ENCODE measurements at regions not wholly inside any gene's neighbourhood (a gene's known extent, or its start where the extent isn't known, plus 50 kb on each side); places are given as distances from the start of the nearest gene placed in this dataset.

DNA sequence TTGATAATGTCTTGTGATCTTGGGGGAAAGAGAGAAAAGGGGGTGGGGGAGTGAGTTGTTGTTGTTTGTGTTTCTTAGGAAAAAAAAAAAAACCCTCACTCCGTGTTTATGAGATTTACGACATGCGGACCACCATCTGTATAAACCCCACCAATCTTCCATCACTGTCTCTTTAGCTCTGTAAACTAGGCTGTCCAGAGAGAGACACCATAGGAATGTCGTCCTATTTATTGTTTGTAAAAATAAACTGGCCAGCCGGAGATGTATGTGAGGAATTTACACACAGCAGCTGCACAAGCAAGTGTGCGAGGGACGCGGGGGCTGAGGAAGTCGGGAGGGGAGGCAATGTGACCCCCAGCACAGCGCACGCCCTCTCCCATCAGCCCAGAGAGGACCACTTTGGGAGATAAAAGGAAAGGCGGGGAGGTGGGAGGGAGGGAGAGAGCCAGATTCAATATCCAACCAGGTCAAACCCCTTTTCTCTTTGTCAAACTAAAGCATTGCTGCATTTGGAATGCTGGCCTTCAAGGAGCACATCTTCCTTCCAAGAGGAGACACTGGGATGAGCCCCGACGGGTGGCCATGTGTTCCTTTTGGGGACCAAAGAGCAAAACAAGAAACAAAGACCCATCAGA is 136.2 kb upstream of the SALL1 start:
- no peaks in the 10 kb centered on the region for H3K9me2 ChIP-seq (replicated peaks; ENCODE audit: low read depth, low read length)
- no peaks in the 10 kb centered on the region for H3F3A ChIP-seq (ENCODE audit: low read depth)
- H4K20me1 ChIP-seq (ENCODE audit: insufficient read depth, low read length, poor library complexity, severe bottlenecking): no peaks in the 10 kb centered on the region
- no peak overlapping the region for H3K4me3 ChIP-seq (ENCODE audit: low read length, poor library complexity, severe bottlenecking)
- H3K4me2 ChIP-seq (ENCODE audit: low read depth, low read length, poor library complexity, severe bottlenecking): no peak overlapping the region
- no peaks in the 10 kb centered on the region for H3K27me3 ChIP-seq (ENCODE audit: insufficient read depth, low read length, poor library complexity, severe bottlenecking)
- no peaks in the 10 kb centered on the region for H3K79me2 ChIP-seq (ENCODE audit: insufficient read depth, low read length)
- H2AFZ ChIP-seq (ENCODE audit: low read length): no peak overlapping the region
- TF ChIP-seq EZH2phosphoT487 (IDR thresholded peaks at IDR 0.05; ENCODE audit: borderline replicate concordance): no peak
- TF ChIP-seq, protein P1, sequence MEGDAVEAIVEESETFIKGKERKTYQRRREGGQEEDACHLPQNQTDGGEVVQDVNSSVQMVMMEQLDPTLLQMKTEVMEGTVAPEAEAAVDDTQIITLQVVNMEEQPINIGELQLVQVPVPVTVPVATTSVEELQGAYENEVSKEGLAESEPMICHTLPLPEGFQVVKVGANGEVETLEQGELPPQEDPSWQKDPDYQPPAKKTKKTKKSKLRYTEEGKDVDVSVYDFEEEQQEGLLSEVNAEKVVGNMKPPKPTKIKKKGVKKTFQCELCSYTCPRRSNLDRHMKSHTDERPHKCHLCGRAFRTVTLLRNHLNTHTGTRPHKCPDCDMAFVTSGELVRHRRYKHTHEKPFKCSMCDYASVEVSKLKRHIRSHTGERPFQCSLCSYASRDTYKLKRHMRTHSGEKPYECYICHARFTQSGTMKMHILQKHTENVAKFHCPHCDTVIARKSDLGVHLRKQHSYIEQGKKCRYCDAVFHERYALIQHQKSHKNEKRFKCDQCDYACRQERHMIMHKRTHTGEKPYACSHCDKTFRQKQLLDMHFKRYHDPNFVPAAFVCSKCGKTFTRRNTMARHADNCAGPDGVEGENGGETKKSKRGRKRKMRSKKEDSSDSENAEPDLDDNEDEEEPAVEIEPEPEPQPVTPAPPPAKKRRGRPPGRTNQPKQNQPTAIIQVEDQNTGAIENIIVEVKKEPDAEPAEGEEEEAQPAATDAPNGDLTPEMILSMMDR (conservative IDR thresholded peaks at IDR 0.05; ENCODE audit: low read length): no peak
- H3K9ac ChIP-seq (ENCODE audit: low read depth, low read length, poor library complexity, severe bottlenecking): no peak overlapping the region
- H3K9me3 ChIP-seq (ENCODE audit: insufficient read depth, low read depth, low read length): 0 out of 2 replicates have a peak, but pooled peaks cover 7% of the 10 kb centered on the region
- H3K36me3 ChIP-seq (ENCODE audit: insufficient read depth, low read length): no peaks in the 10 kb centered on the region
- no peaks in the 10 kb centered on the region for H3K4me1 ChIP-seq (ENCODE audit: insufficient read depth, low read length, poor library complexity, severe bottlenecking)

DNA sequence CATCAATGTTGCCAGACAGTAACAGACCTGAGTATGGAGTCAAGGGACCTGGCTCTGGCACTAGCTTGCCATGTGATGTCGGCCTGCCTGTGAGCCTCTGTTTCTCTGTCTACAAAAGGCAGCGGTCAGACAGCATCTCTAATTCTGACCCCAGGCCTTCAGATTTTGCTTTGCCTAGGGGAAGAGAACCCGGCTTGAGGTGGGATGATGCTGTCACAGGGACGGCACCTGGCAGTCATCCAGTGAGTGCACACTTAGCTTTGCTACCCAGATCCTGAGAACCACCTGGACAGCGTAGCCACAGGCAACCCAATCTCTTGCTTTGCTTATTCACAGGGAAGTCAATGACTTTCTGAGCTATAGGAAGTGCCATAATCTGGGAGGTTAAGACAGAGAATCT is 135.2 kb upstream of the SALL1 start:
- TF ChIP-seq, protein P1 (conservative IDR thresholded peaks at IDR 0.05; ENCODE audit: low read length): no peak
- TF ChIP-seq EZH2phosphoT487 (IDR thresholded peaks at IDR 0.05; ENCODE audit: borderline replicate concordance): no peak
- Histone ChIP-seq H3K27me3 (ENCODE audit: insufficient read depth, low read length, poor library complexity, severe bottlenecking) (no peaks in the 10 kb centered on the region), H3K4me3 (ENCODE audit: low read length, poor library complexity, severe bottlenecking) (no peak overlapping the region)

DNA sequence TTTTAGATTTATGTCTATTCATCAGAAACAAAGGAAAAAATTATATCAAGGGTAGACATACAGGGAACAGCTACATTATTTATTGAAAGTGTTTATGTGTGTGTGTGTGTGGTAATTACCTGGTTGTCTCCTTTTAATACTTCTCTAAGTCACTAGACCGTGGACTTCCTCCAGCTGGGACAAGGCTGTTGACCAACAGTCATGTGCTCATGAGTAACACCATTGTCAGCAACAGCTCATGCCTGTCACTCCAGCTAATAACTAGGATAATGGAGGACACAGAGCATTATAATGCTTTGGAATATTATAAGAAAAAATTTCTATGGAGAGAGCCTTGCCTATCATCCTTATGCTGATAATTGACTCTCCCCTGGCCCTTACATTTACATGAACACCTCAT is 125.3 kb upstream of the SALL1 start:
- TF ChIP-seq, protein P1 (conservative IDR thresholded peaks at IDR 0.05; ENCODE audit: low read length): no peak
- no peak for TF ChIP-seq EZH2phosphoT487 (IDR thresholded peaks at IDR 0.05; ENCODE audit: borderline replicate concordance)
- H3K27me3 ChIP-seq (ENCODE audit: insufficient read depth, low read length, poor library complexity, severe bottlenecking): no peaks in the 10 kb centered on the region
- no peaks in the 10 kb centered on the region for H3K4me1 ChIP-seq (ENCODE audit: insufficient read depth, low read length, poor library complexity, severe bottlenecking)
- H3K79me2 ChIP-seq (ENCODE audit: insufficient read depth, low read length): no peaks in the 10 kb centered on the region
- no peaks in the 10 kb centered on the region for H4K20me1 ChIP-seq (ENCODE audit: insufficient read depth, low read length, poor library complexity, severe bottlenecking)
- H3K4me3 ChIP-seq (ENCODE audit: low read length, poor library complexity, severe bottlenecking): no peak overlapping the region
- H3F3A ChIP-seq (ENCODE audit: low read depth): no peaks in the 10 kb centered on the region
- H3K9ac ChIP-seq (ENCODE audit: low read depth, low read length, poor library complexity, severe bottlenecking): no peak overlapping the region
- H2AFZ ChIP-seq (ENCODE audit: low read length): no peak overlapping the region
- H3K36me3 ChIP-seq (ENCODE audit: insufficient read depth, low read length): no peaks in the 10 kb centered on the region
- peaks cover 7% of the 10 kb centered on the region; the same call in 1 of the 2 replicates for H3K9me3 ChIP-seq (ENCODE audit: insufficient read depth, low read depth, low read length)
- no peak overlapping the region for H3K4me2 ChIP-seq (ENCODE audit: low read depth, low read length, poor library complexity, severe bottlenecking)
- H3K9me2 ChIP-seq (replicated peaks; ENCODE audit: low read depth, low read length): no peaks in the 10 kb centered on the region

More for the DNA sequence above, 135.2 kb upstream of the SALL1 start:
- Histone ChIP-seq H3F3A (ENCODE audit: low read depth) (no peaks in the 10 kb centered on the region), H2AFZ (ENCODE audit: low read length) (no peak overlapping the region), H3K9me2 (replicated peaks; ENCODE audit: low read depth, low read length) (no peaks in the 10 kb centered on the region), H3K4me1 (ENCODE audit: insufficient read depth, low read length, poor library complexity, severe bottlenecking) (no peaks in the 10 kb centered on the region), H3K36me3 (ENCODE audit: insufficient read depth, low read length) (no peaks in the 10 kb centered on the region), H4K20me1 (ENCODE audit: insufficient read depth, low read length, poor library complexity, severe bottlenecking) (no peaks in the 10 kb centered on the region), H3K9me3 (ENCODE audit: insufficient read depth, low read depth, low read length) (0 out of 2 replicates have a peak, but pooled peaks cover 7% of the 10 kb centered on the region), H3K9ac (ENCODE audit: low read depth, low read length, poor library complexity, severe bottlenecking) (no peak overlapping the region), H3K79me2 (ENCODE audit: insufficient read depth, low read length) (no peaks in the 10 kb centered on the region), H3K4me2 (ENCODE audit: low read depth, low read length, poor library complexity, severe bottlenecking) (no peak overlapping the region)
